Left lung (tissue), 4 donors: ENCODE measurements at regions not wholly inside any gene's neighbourhood (a gene's known extent, or its start where the extent isn't known, plus 50 kb on each side); places are given as distances from the start of the nearest gene placed in this dataset.

Experiments used
- ATAC-seq: fragments of 200-7000 bp; cut with Tn5 transposase; one replicate; pipeline ENCODE4 v1.9.1; 2020; ENCODE audit warnings: moderate library complexity
- DNase-seq, 4 donors: peaks; one replicate each; pipeline ENCODE4 v3.0.0-alpha.2; 2013 to 2020
- H3K27ac ChIP-seq, 2 donors: fragments of 200-600 bp; sonication (generic) in 1 of 2; one replicate each; pipeline versions ENCODE4 v1.5.0 to v1.8.0; 2020 to 2021
- H3K27me3 ChIP-seq, 2 donors: fragments of 200-600 bp; sonication (generic) in 1 of 2; one replicate each; pipeline versions ENCODE4 v1.5.0 to v1.8.0; 2020 to 2021
- H3K36me3 ChIP-seq, 2 donors: fragments of 200-600 bp; sonication (generic) in 1 of 2; one replicate each; pipeline versions ENCODE4 v1.5.0 to v1.8.0; 2020 to 2021
- H3K4me1 ChIP-seq, 2 donors: fragments of 200-600 bp; one replicate each; pipeline ENCODE4 v1.8.0; 2021
- H3K4me3 ChIP-seq, 2 donors: fragments of 200-600 bp; sonication (generic) in 1 of 2; one replicate each; pipeline versions ENCODE4 v1.5.0 to v1.8.0; 2020 to 2021; ENCODE audit warnings: mild to moderate bottlenecking in 1 of 2
- H3K9me3 ChIP-seq, 2 donors: fragments of 200-600 bp; sonication (generic) in 1 of 2; one replicate each; pipeline versions ENCODE4 v1.5.0 to v1.8.0; 2020 to 2021
- intact Hi-C, 2 donors: fragments of 100-400 bp; cut with DNase I; formaldehyde crosslinking; loops; one replicate each; pipeline versions ENCODE4 v1.11.2 to v1.14.2; 2022
- TF ChIP-seq, protein P1 (sequence below), 2 donors: fragments of 200-600 bp; sonication (generic) in 1 of 2; IDR thresholded peaks; one replicate each; pipeline versions ENCODE4 v1.5.0 to v1.8.0; 2021; ENCODE audit warnings: antibody characterized with exemption in 2 of 2
- donor health status: DM: no; HTN: yes; CAD: no.
- donor health status: DM: no; HTN: no; CAD: no.

DNA sequence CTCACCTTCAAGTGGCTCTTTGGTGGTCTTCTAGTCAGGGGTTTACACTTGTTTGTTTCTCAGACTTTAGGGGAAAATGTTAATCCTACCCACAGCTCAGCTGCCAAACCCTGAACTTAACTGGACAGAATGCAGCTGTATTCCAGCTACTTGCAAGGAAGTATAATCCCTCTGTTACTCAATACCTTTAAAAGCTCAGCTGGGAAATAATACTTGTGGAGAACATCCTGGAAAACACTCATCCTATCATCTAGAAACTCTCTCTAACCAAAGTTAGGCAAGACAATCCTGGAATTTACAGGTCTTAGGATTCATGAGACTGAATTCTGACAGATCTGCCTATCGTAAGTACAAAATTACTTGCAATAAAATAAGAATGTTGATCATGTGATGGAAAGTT is 404.1 kb downstream of the ADAMTS20 start:
- intact Hi-C loops, result no loop called here
- no peak overlapping the region for H3K4me3 ChIP-seq
- H3K4me1 ChIP-seq, result no peaks in the 10 kb centered on the region
- H3K9me3 ChIP-seq, result no peaks in the 10 kb centered on the region
- no peak overlapping the region for H3K27ac ChIP-seq
- no peak for ATAC-seq
- H3K36me3 ChIP-seq, result no peaks in the 10 kb centered on the region
- TF ChIP-seq, protein P1, sequence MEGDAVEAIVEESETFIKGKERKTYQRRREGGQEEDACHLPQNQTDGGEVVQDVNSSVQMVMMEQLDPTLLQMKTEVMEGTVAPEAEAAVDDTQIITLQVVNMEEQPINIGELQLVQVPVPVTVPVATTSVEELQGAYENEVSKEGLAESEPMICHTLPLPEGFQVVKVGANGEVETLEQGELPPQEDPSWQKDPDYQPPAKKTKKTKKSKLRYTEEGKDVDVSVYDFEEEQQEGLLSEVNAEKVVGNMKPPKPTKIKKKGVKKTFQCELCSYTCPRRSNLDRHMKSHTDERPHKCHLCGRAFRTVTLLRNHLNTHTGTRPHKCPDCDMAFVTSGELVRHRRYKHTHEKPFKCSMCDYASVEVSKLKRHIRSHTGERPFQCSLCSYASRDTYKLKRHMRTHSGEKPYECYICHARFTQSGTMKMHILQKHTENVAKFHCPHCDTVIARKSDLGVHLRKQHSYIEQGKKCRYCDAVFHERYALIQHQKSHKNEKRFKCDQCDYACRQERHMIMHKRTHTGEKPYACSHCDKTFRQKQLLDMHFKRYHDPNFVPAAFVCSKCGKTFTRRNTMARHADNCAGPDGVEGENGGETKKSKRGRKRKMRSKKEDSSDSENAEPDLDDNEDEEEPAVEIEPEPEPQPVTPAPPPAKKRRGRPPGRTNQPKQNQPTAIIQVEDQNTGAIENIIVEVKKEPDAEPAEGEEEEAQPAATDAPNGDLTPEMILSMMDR (IDR thresholded peaks at IDR 0.05), result no peak
- no peaks in the 10 kb centered on the region for H3K27me3 ChIP-seq
- DNase-seq, result peak in 1 of 4 donors; percentile 10

DNA sequence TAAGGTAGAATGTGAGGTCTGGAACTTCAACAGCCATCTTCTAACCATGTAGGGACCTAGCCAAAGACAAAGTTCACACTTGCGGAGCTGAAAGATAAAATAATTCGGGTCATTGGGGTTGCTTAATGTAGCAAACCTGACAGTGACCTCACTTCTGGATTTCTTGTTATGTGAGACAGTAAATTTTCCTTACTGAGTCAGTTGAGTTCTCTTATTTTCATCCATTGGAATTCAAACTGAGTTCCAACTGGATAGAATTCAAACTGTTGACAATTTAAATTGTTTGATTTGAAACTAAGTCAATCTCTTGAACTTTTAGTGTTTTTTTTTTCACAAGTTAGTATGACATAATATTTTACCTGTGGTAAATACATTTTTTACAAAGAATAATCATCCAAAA is 406.5 kb downstream of the ADAMTS20 start:
- Histone ChIP-seq H3K36me3 (no peaks in the 10 kb centered on the region), H3K4me3 (no peak overlapping the region), H3K4me1 (no peaks in the 10 kb centered on the region), H3K9me3 (peaks cover 0 to 4% of the 10 kb centered on the region in 2 donors), H3K27me3 (no peaks in the 10 kb centered on the region), H3K27ac (no peak overlapping the region)
- TF ChIP-seq, protein P1 (IDR thresholded peaks at IDR 0.05), result no peak
- intact Hi-C loops, result no loop called here
- no peak for DNase-seq
- no peak for ATAC-seq

DNA sequence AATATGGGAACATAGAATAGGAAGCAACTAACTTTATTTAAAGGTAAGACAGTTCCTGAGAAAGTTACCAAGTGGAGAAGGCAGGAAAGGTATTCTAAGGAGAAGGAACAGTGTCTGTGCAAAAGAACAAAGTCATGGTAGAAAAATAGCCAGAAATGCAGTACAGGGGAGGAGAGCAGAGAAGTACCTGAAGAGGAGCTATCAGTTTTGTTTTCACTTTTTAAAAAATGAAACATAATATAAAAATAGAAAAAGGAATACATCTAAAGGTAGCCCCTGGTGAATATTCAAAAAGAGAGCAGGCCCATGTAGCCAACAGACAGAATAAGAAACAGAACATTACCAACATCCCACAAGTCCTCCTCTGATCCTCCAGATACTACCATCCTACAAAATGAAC is 408.7 kb downstream of the ADAMTS20 start:
- Histone ChIP-seq H3K9me3 (peaks cover 0 to 9% of the 10 kb centered on the region in 2 donors), H3K27me3 (no peaks in the 10 kb centered on the region), H3K4me3 (no peak overlapping the region), H3K36me3 (no peaks in the 10 kb centered on the region), H3K27ac (no peak overlapping the region), H3K4me1 (no peaks in the 10 kb centered on the region)
- DNase-seq (no peak), ATAC-seq (no peak)
- intact Hi-C loops, result no loop called here
- TF ChIP-seq, protein P1 (IDR thresholded peaks at IDR 0.05), result no peak

DNA sequence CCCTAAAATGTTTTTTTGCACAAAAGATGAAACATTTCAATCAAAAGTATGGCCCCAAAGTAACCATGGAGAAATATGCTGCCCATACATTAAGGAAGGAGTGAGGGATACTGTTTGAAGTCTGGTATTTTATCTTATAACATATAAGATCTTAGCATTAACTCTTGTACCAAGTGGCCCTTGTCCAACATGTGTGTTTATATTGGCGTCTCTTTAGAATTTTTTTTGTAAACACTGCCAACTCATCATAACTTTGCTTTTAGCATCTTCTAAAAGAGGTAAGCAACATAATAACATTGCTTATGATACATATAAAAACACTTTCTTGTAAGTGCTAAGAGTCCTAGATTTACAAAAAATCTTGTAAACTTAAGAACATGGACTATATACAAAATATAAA is 419.7 kb downstream of the ADAMTS20 start:
- H3K4me1 ChIP-seq, result no peaks in the 10 kb centered on the region
- intact Hi-C loops, result no loop called here
- ATAC-seq (no peak), DNase-seq (no peak)
- no peaks in the 10 kb centered on the region for H3K27me3 ChIP-seq
- H3K27ac ChIP-seq, result no peak overlapping the region
- no peaks in the 10 kb centered on the region for H3K36me3 ChIP-seq
- no peak overlapping the region for H3K4me3 ChIP-seq
- TF ChIP-seq, protein P1 (IDR thresholded peaks at IDR 0.05), result no peak
- no peaks in the 10 kb centered on the region for H3K9me3 ChIP-seq

DNA sequence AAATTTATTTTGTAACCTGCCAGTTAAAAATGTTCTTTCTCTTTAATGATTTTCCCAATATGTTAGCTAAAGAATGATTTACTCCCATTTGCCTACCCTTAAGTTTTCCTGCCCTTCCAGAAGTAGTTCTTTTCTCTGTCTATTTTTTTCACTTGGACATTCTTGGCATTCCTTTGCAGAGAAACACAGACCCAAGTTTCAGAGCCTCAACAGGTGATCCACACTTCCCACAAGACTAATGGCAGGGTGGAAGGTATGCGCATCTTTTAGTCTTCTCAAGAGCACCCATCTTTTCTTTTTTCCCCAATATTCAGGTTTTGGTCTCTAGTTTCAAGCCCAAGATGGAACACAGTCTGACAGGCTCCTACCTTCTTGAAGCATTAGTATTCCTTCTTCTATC is 420.7 kb downstream of the ADAMTS20 start:
- Histone ChIP-seq H3K36me3 (no peaks in the 10 kb centered on the region), H3K4me1 (no peaks in the 10 kb centered on the region), H3K9me3 (no peaks in the 10 kb centered on the region), H3K27me3 (no peaks in the 10 kb centered on the region), H3K27ac (no peak overlapping the region), H3K4me3 (no peak overlapping the region)
- ATAC-seq (no peak), DNase-seq (no peak)
- intact Hi-C loops, result no loop called here
- TF ChIP-seq, protein P1 (IDR thresholded peaks at IDR 0.05), result no peak
